Left forelimb (tissue), 1 donor: ENCODE measurements at regions not wholly inside any gene's neighbourhood (a gene's known extent, or its start where the extent isn't known, plus 50 kb on each side); places are given as distances from the start of the nearest gene placed in this dataset.
"Not testable (repeated sequence)": the region's sequence is repeated elsewhere in the genome, so short reads cannot be mapped to it uniquely, and the experiment has no call there.

Experiments used
- DNase-seq: peaks from one replicate; pipeline ENCODE4 v3.0.0-alpha.2; 2018; ENCODE audit warnings: low spot score

DNA sequence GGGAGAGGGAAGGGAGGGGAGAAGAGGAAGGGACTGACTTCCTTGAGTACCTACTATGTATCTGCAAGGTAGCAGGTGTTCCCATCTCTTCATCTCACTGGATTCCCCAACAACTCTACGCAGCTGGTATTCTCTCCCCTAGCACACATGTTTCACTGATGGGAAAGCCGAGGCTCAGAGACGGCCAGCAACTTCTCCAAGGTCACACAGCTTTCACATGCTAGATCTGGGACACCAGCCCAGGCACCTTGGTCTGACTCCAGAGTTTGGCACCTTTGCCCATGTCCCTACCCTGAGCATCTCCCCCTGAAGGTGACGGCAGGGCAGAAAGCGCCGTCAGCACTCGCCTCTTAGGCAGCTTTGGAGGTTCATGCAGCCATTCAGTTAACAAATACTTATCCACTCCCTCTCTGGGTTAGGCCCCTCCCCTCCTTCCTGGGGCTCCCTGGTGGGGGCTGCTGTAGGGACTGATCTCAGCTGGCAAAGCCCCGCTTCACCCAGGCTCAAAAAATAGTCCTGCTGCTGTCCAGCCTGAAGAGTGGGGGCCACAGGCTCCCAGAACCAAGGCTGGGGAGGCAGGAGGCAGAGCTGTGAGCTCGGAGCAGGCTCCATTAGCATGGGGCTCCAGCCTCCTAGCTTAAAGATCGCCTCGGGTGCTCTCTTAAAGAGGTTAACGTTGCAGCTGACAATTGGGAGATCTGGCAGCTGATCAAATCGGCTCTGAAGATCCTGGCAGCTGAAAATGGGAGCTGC is 79.4 kb downstream of the IGLL1 start:
- DNase-seq, result no peak

DNA sequence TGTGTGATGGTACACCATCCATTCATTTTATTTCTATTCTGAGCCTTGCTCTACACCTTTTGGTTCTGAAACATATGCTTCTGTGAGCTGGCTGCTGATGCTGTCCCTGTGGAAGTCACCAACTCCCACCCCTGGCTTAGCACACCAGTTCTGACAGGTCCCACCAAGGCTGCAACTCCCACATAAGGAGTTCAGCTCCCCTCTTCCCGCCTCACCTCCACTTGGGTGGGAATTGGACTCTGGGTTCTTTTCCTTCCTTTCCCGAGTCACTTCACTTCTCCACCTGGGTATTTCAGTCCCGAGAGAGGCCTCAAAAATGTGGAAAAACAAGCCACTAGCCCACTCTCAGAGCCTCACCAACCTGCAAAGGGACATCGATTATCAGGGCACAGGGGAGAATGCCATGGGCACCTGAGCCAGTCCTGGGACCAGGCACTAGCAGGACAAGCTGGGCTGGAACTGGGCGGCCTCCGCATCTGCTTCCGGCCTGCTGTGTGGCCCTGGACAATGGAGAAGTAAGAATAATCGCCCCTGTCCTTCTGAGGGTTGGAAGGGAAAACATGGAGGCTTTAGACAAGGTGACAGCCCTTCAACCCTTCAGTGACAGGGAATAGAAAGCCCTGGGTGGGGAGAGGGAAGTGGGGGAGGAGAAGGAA is 80.1 kb downstream of the IGLL1 start:
- DNase-seq, result no peak

DNA sequence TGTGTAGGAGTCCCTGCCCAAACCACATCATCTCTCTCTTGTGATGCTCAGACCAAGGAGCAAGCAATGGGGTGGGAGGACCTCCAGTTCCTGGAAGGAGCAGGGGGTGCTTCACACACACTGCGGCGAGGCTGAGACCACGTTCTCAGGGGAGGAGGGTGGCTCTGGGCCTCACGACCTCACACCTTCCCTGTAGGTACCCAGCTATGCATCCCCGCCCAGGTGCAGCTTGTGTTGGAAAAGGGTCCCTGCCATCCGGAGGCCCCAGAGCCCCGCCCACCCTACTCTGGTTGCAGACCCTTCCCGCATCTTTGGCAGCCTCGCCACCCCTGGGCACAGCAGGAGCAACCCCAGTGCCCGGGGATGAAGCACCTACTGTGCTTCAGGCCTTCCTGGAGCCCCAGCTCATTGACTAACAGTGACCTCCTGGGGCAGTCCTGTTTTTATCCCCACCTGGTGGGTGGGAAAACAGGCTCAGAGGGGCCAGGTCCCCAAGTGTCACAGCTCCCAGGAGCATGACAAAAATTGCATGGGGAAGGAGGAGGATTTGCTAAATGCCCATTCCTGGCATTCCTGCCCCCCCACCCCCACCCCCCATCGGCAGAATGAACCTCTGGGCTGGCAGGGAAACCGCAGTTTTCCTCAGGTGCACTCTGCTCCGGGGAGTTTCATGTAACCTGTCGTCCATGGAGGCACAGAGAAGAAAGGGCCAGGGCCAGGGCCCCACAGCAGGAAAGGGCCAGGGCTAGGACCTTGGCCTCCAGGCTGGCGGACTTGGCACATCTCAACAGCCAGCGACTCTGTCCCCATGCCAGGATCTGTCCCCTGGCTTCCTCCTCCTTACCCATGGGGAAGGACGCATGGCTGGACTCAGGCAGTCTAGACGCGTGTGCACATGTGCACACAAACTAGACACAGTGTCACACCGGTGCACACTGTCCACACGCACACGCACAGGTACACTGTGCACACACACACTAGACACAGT is 81.0 kb downstream of the IGLL1 start:
- no peak for DNase-seq

DNA sequence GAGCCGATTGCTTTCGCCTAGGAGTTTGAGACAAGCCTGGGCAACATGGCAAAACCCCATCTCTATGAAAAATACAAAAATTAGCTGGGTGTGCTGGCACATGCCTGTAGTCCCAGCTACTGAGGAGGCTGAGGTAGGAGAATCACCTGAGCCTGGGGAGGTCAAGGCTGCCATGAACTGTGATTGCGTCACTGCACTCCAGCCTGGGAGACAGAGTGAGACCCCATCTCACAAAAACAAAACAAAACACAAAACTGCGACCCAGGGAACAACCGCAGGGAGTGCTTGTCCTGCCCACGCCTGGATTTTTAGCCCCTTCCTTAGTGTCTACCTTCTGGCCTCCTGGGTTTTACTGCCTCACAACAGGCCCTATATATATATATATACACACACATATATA is 82.2 kb downstream of the IGLL1 start:
- not testable (repeated sequence) for DNase-seq

DNA sequence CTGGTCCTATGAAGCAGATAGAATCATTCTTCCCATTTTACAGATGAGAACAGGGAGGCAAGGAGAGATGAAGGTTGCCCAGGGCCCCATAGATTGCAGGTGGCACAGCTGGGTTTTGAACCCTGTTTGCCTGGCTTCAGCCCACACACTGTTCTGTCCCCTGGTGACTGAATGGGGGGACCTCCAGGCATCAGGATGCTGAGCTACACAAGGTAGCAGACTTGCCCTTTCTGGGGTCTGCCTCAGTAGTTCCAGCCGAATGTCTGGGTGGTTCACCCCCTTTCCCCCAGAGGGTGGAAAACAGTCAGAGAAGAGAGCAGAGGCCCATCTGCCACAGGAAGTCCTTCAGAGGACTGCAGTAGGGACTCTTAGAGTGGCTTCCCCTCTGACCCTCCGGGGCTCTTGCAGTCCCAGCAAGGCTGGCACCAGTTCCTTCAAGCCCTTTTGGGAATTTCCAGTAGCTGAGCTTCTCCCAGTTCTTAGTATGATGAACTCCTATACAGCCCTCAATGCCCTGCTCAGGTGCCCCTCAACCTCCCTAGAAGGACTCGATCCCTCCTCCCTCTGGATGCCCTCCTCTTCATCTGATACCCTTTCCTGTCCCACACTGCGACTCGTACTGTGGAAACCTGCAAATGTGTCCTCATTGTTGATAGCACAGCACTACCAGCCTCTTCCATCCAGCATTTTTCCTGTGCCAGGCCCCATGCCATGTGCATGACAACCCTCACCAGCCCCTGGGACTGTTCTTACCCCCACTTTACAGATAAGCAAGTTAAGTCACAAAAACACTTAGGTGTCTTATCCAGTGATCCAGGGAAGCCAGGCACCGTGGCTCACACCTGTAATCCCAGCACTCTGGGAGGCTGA is 82.8 kb downstream of the IGLL1 start:
- no peak for DNase-seq

DNA sequence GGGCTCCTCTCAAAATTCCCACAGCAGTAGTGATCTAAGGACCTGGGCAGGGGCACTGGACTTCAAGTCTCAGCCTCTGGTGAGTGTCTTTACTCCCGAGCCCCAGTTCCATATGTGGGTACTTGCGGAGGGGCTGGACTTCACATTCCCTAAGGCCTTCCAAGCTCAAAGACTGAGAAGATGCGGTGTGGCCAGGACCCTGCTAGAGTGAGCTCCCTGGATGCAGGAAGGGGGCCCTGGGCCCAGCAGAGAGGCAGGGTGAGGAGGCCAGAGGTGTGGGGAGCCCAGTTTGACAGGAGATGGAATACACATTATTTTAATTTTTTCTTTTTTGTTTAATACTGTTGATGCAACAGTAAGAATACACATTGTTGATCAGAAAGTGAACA is 83.7 kb downstream of the IGLL1 start:
- no peak for DNase-seq

DNA sequence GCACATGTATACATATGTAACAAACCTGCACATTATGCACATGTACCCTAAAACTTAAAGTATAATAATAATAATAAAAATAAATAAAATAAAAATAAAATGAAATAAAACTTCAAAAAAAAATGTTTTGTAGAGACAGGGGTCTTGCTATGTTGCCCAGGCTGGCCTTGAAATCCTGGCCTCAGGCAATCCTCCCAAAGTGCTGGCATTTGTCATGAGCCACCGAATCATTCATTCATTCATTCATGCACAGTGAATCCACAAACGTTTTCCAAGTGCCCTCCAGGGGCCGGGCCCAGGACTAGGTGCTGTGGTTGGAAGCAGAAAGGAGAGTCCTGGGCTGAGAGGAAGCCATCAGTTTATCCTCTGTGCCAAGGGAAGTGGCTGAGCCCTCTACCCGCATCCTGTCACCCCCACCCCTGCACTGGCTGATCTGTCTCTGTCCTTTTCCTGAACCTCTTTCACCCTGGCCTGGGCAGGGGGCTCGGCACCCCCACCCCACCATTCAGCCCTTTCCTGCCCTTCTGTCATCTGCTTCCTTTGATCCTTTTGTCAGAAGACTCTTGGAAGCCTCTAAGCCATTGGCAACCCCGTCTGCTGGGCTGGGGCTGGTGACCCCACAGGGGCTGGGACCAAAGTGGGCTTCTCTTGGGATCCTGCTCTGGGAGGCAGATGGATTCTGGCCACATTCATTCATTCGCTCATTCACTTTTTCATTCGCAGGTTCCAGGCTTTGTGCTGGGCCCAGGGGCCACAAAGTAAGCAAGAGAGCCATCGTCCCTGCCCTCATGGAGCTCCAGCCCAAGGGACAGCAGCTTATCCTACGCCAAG is 84.3 kb downstream of the IGLL1 start:
- DNase-seq, result no peak

DNA sequence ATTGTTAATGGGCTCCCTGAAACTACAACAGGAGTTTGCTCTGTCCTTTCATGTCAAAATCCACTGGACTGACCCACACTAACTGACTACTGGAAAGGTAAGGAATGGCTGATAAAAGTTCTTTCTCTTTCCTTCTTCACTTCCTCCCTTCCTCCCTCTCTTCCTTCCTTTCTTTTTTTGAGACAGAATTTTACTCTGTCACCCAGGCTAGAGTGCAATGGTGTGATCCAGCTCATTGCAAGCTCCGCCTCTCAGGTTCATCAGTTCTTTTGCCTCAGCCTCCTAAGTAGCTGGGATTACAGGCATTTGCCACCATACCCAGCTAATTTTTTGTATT is 85.2 kb downstream of the IGLL1 start:
- no peak for DNase-seq

DNA sequence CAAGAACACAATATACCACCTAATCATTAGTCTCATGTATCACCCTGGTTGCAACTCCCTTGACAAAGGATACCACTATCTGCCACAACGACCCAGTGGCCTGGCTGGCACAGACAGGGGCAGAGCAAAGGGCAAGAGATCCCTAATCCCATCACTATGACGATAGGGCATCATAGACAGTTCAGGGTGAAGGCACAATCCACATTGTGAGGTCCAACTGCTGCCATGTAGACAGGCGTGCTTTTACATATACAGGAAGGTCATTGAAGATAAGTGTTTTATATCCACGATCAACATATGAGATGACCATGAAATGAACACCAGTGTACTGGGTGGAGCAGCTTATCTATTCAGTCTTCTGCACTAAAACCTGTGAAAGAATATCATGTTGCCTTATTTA is 94.6 kb downstream of the IGLL1 start:
- DNase-seq, result no peak

DNA sequence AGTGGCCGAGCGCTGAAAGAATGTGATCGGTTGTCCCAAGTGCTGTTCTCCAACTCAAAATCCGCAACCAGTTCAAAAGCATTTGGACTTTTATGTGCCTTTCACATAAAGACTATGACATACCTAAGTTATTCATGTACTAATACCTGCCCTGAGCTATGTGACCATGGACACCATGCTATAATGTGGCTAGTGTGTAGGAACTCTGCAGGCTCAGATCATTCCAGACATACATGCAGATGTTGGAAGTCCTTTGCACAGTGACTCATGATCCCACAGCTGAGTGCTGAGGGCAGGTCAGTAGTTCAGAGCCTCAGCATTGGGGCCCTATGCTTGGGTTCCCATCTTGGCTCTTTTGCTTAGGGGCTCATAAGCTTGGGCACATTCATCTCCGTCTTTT is 95.4 kb downstream of the IGLL1 start:
- DNase-seq, result no peak

DNA sequence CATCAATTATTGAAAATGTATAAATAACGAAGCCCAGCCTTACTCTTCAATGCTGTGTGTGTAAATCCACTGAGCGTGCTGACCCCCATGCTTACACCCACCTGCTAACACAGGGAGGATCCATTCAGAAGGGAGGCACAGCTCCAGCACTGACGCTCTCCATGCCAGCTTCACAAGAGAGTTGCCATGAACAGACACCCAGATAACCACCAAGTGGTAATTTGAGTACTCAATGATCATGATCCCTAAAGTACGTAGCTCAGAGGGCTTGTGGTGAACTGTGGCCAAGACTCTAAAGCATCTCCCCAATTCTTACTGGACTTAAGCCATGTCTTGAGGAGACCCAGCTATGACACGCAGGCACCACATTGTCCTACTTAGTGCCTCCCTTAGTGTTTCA is 98.7 kb downstream of the IGLL1 start:
- no peak for DNase-seq

DNA sequence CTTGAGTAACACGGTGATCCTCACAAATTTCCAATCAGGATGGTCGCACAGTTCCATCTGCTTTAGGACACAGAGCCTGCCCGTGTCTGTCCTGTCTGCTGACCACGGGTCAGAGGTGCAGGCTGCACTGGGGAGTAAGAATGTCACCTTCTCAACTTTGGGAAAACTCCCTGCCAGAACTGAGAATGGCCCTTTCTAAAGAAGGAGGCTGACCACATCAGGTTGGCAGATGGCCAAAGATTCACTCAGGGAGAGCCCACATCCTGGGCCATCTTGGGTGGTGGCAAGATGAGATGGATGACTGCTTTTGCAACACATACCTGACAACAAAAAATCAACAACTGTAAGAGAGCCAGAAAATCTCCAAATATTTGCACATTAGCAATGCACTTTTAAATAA is 101.9 kb downstream of the IGLL1 start:
- DNase-seq, result no peak

DNA sequence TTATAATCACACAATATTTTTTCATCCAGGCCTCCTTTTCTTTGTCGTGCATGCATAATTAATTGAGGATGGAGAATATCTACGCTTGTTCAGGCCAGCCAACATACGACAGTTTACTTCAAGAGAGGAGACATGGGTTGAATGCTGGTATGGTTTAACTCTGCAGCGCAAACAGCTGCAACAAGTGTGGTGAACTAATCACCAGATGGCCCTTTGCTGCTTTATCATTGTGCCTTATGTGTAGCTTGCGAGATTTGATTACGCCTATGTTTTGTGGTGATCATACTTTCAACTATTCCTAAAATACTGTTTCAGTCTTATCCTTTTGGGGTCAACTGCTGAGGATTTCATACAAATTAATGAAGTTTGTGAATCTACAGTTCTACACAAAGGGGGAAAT is 105.6 kb downstream of the IGLL1 start:
- not testable (repeated sequence) for DNase-seq

DNA sequence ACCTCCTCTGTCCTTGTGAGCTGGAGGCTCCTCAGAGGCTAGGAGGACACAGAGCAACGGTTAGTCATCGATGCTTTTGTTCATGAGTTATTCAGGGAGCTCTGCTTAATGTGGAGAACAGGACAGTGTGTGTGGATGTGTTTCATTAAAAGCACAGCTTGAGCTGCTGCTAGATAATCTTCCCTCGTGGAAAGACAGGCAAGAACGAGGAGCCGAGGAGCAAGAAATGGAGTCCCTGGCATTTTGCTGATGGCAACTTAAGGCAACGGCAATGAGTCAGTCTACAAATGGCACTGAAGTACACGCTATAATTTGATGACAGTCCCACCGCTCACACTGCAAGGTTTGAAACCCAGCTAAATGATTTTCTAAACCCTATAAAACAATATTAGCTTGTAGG is 106.2 kb downstream of the IGLL1 start:
- no peak for DNase-seq

DNA sequence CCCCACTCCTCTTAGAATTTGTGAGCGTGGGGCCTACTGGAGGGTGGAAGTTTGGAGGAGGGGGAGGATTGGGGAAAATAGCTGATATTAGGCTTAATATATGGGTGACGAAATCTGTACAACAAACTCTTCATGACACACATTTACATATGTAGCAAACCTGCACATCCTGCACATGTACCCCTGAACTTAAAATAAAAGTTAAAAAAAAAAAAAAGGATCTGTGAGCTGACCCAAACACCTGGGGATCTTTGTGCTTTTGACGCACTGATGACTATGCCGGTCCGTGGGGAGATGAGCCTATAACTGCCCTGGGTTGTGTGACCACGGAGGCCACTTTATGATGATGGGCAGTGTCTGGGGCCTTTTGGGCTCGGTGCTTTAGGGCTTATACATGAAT is 107.7 kb downstream of the IGLL1 start:
- not testable (repeated sequence) for DNase-seq

DNA sequence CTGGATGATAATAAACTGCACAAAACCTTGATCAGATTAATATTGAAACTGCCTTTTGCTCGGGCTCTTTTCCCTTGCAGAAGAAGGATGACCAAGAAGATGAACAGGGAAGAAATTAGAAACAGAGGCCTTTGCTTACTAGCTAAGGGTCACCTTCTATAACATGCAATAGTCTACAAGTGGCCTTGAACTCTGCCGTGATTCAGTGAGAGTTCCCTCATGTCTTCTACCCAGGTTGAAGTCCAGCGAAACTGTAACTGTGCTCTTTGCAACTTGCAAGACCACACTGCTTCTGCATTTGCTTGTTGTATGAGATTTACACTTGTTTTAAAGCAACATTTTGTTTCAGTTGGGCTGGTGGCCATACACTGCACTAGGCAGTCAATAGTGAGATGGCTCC is 108.4 kb downstream of the IGLL1 start:
- no peak for DNase-seq

DNA sequence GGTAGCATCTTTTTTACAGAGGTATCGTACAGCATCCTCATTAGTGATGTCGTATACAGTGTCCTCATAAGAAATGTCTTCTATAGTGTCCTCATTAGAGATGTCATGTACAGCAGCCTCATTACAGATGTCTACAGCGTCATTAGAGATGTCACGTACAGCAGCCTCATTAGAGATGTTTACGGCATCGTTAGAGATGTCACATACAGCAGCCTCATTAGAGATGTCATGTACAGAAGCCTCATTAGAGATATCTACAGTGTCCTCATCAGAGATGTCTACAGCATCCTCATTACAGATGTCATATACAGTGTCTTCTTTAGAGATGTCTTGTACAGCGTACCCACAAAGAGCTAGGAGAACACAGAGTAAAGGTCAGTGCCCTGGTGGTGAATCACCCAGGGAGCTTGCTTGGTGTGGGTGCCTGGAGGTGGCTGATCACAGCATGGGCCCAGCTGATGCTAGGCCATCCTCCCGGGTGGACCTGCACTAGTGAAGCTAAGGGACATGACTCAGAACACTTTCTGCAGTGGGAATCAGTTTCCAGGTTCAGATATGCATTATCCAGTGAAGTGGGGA is 109.2 kb downstream of the IGLL1 start:
- no peak for DNase-seq

DNA sequence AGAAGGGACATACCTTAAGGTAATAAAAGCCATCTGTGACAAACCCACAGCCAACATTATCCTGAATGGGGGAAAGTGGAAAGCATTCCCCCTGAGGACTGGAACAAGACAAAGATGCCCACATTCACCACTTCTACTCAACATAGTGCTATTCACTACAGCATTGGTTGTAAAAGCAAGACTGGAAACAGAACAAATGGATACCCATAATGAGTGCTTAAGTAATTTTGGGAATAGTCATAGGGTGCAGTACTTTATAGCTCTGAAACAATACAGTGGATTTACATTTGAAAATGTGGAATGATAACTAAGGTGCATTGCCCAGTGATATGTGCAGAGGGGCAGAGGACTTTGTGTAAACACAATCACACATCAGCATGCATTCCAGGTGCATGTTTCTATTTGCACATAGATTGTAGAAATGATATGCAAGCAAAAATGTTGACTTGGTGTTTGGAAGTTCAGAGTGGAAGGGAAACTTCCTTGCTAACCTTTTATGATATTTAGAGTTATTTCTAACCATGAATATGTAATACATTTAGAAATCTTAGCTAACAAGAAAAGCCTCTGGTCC is 112.3 kb downstream of the IGLL1 start:
- no peak for DNase-seq

DNA sequence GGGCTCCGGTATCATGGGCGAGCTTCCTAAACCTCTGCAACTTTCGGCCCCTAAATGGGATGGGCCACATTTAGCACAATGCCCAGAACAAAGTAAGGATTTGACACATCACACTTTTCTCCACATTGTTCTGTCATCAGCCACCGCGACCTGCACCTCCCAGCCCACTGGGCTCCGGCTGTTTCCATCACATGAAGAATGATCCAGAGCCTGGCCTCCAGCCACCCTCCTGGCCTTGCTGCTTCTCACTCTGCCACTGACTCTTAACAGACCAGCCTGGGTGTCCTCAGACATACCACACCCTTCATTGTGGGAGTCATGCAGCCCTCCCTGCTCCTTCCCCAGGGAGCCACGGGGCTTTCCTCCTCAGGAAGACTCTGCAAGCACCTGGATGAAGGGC is 113.7 kb downstream of the IGLL1 start:
- DNase-seq, result no peak

DNA sequence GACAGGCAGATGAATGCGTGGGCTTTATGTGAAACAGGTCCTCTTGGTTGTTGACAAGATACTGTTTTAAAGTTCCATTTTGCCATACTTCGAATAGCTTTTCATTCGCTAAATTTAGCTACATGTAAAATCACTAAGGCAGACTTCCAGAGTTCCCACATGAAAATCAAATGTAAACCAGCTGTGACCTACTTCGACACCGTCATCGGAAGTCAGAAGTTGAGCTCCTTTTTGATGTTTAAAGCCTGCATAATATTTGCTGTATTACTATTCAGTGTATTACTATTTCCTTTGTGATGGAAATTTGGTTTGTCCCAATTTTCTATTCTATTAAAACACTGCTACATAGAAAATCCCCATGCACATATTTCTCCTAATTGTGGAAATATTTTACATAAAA is 115.3 kb downstream of the IGLL1 start:
- DNase-seq, result not testable (repeated sequence)
